Superior temporal gyrus (tissue), 1 donor: ENCODE measurements at regions not wholly inside any gene's neighbourhood (a gene's known extent, or its start where the extent isn't known, plus 50 kb on each side); places are given as distances from the start of the nearest gene placed in this dataset.

Experiments used
- DNase-seq: peaks from one replicate; pipeline ENCODE4 v3.0.0-alpha.2; 2016; ENCODE audit errors: extremely low spot score

DNA sequence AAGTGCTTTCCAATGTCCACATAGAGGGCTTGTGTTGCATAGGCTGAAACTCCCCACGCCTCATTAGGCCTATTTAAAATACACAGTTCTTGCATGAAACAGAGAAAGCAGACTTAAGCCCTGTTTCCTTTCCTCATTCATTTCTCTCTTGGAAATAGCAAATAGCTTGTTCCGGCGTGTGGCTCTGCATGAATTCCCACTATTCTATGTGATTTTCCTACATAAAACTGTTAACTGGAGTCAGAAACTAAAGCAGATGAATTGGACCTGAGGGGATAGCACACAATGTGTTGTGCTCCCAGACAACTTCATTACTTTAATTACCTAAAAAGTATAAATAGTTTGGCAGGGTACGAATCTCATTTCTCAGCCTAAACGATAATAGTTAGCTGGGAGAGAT is 981.5 kb downstream of the SORCS1 start:
- no peak for DNase-seq

DNA sequence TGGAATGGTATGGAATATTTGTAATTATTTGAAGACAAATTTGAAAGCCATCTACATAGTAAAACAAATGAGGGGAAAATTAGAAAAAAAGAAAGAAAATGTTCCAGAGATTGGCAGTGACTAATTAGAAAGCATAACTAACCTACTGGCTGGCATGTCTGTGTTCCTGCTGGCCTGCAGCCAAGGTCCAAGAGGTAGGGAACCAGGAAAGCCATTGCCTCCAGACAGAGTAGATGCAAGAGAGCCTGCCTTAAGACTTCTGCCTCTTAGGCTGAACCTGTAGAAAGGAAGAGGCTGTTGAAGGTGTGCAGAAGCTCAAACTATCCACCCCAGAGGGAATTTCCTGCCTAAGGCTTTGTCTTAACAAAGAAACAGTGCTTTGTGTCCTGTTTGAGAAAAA is 982.0 kb downstream of the SORCS1 start:
- DNase-seq: no peak

DNA sequence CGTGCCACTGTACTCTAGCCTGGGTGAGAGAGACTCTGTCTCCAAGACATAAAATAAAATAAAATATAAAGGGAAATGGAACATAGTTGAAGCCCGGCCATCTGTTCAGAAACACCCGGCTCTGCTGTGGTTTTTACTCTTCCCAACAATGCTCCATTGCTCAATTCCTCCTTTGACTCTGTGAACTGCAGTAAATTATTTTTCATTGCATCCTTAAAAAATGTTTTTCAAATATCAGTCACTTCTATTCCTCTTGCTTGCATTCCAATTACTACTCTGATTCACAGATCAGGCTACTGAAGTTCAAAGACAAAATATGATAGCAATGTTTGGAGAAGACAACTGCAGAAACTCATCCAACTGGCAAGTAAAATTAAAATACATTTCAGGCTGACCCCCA is 983.0 kb downstream of the SORCS1 start:
- DNase-seq: no peak

DNA sequence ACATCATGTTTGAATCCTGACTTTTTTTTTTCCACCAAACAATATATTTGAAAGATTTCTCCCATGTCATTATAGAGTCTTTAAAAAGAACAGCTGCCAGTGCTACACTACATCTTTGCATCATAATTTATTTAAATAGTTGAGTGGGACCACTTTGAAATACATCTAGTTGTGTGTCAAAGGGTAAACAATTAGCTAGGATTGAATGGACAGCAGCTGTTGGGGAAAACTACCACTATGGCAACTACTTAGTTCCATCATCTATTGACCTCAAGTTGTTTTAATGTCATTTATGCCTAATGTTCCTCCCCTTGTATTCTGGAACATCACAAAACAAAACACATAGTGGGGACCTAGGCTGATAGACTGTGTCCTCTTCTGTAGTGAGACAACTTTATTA is 985.1 kb downstream of the SORCS1 start:
- no peak for DNase-seq

DNA sequence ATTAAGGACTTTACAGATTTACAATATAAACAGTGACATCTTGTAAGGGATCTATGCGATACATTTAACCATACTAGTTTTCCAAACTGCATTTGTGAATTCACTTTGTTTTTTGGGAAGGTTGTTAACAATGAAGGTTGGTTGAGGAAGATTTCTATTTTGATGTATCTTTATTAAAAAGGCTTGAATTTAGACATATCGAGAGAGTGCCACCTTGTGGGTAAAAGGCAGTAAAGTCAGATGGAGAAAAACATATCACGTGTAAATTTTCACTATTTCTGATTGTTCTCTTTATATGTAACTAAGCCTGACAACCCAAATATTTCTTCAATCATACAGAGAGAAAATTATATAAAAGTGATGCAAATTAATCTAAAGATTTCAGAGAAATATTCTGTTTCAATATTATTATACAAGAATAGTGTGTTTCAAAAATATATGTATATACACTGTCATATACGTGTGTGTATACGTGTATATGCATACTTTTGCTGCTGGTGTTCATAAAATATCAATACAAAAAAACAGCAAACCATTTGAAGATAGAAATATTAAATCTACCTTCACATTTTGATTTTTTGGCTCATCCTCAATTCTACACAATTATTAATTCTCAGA is 988.6 kb downstream of the SORCS1 start:
- DNase-seq: peak; percentile 80

DNA sequence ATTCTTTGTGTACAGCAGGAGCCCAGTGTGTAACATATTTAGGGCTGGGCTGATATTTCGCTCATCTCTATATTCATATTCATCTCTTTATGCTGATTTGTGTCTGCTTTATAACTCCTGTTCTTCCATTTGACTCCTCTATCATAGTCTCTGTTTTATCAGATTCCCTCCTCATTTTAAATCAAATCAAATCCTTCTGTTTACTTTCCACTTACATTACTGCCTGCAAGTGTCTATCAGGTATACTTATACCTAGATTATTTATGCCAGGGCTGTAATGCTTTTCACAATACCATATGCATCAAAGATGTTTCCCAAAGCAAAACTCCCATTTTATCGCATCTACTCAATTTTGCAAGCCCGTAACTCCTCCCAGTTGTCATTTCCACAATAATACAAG is 990.7 kb downstream of the SORCS1 start:
- DNase-seq: no peak

DNA sequence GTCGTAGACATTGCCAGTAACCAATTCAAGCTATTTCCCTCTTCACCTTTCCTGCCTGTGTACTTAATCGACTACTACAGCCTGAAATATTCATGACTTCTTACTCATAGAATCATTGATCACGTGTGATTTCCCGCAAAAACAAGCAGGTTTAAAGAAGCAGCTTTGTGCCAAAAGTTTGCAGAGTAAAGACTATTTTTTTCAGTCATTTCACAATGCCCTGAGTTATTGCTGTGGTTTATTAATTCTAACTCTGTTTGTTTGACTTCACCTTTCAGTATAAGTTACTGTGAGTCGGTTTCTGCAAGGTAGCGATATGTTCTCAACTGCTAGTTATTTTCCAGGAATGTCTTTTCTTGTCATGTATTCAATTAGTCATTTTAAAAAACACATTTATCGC is 995.3 kb downstream of the SORCS1 start:
- no peak for DNase-seq

DNA sequence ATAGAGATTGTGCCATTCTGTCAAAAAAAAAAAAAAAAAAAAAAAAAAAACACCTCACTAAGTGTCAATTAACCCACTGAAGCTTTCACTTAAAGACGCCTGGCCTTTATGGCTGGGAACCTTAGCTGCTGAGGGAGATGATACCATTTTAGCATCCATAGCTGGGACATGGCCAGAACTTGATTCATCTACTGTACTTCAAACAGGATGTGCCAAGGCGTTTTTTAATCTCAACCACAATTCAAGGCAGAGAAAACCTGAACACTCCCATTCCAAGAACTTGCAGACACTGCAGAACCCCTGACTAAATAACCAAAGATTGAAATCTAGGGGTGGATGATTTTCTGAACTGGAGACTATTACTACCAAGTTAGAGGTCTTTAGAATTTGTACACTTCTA is 996.6 kb downstream of the SORCS1 start:
- DNase-seq: no peak

DNA sequence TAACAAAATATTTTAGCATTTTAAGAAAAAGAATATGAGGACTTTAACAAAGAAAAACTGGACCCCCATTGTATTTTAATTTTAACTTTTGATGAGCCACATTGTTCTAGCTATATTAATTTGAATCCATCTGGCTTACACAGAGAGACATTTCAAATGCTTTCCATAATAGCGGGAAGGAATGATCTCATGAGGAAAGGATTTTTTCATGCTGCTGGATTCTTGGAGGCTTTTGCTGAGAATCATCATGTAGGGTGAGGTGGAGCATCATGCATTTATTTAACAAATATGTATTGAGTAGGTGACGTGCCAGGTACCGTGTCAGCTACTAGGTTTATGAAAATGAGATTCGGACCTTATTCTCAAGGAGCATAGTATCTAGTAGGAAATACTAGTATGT is 1006.3 kb downstream of the SORCS1 start:
- DNase-seq: no peak

DNA sequence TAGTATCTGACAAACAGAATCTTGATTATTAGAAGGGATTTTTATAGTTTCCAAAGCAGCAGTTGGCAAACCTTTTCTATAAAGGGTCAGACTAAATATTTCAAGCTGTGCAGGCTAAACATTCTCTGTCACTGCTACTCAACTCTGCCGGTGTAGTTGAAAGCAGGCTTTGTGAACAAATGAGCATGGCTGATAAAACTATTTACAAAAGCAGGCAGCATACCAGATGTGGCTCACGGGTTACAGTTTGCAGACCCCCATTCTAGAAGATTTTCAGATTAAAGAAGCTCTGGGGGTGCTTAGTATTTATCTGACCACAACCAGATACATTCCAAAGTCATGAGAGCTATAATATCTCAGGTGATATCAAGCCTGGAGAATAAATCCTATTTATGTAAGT is 1017.5 kb downstream of the SORCS1 start:
- no peak for DNase-seq

DNA sequence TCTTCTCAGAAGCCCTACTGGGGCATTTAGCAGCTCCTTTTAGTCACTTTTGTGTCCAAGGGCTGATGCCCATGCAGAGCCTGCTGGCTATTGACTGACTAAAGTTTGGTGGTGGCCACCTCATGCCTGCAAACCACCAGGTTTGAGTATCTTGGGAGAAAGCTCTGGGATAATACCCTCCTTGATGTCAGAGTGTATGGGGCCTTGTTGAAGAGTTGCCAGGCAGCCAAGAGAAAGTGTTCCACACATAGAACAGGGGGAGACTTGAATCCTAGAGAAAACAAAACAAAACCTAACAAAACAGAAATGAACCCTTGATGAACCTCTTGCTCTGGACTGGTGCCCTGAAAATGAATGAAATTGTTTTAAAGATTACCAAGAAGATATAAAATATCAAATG is 1024.6 kb downstream of the SORCS1 start:
- no peak for DNase-seq

DNA sequence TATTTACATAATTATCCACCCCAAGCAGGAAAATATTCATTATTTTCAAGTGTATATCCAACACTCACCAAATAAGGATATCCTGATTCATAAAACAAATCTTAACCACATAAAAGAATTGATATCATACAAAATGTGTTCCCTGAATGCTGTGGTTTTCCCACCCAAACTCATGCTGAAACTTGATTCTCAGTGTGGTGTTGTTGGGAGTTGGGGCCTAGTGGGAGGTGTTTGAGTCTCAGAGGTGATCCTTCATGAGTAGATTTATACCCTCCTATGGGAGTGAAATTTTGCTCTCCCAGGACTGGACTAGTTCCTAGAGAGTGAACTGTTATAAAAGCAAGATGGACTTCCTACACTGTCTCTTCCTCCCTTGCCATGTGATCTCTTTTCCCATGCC is 1028.3 kb downstream of the SORCS1 start:
- no peak for DNase-seq

DNA sequence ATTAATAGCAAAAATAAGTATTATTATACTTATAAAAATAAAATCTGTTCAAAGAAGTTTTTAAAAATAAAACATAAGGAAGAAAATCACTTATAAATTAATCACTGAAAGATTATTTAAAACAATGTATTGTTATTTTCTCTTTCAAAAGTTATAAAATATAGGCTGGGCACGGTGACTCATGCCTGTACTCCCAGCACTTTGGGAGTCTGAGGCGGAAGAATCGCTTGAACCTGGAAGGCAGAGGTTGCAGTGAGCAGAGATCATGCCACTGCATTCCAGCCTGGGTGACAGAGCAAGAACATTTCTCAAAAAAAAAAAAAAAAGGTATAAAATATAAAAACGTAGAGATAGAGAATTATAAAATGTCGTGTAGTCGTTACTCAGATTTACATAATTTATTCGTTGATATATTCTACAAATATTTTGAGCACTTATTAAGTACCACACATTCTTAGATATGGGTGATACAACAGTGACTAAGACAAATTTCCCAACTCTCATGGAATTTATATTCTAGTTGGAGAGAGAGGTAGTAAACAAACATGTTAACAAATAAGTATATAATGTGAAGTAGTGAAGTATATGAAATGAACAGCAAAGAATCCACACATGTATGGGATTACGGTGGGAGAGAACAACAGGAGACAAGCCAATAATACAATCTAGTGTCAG is 1030.0 kb downstream of the SORCS1 start:
- DNase-seq: no peak

DNA sequence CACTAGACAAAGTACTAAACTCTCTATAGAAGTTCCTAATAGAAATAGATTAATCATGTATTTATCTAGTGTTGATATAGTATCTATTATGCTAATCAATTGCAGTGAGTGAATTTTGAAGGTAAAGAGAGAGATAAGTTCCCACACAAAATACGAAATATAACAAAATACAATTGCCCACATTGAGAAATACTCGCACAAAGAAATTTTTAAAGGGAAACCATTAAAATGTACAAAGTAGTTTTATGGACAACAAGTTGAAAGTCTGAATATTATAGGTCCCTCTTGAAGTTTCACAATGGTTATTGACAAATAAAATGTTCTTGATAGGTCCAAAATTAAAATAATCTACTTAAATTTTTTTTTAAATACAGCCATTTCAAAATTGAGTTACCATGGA is 1031.1 kb downstream of the SORCS1 start:
- no peak for DNase-seq

DNA sequence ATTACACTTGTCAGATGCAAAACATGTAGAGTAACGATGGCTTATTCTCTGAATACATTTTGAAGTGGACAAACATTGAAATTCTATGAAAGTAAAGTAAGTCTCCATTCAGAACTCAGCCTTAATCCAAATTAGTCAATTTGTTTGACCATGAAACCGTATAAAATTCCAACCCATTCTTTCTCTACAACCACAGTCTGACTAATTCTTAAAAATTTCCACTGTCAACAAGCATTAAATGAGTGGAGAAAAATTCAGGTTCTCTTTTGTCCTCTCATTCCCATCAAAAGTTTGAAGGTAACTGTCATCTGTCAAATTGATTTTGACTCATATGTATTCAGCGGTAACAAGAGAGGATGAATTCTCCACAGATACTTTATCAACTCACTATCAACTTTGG is 1031.5 kb downstream of the SORCS1 start:
- no peak for DNase-seq

DNA sequence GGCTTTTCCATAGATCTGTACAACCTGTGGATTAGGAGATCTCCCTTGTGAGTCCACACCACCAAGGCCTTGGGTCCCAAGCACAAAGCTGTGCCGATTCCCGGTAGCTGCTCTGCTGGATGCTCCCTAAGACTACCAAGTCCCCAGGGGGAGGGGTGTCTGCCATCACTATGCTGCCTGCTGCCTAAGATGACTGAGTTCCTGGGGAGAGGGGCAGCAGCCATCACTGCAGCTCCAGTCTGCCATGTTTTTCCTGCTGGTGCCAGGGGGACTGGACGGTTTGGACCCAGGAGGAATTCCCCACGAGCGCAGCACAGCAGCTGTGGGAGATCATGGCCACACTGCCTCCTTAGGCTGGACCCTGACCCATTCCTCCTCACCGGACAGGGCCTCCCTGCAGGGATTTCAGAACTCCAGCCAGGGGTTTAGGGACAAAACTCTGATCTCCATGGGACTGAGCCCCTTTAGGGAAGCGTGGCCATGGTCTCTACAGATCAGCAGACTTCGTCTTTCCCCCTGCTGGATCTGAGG is 1049.8 kb downstream of the SORCS1 start:
- DNase-seq: no peak

DNA sequence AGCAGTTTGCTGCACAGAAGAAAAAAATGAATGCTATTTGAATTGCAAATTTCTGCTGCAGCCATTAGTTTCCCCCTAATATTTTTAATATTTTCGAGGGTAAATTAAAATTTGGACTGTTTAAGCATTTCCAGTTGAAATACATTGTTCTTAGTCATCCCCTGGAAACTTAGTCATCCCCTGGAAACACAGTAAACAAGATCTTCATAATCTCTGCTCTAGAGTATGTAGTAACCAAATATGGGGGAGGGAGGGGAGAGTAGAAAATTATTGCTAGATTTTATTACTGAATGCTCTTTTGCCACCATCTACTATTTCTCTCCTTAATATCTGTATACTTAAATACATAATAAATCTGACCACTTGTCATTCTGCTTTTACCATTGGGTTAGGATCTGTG is 1053.3 kb downstream of the SORCS1 start:
- DNase-seq: no peak

DNA sequence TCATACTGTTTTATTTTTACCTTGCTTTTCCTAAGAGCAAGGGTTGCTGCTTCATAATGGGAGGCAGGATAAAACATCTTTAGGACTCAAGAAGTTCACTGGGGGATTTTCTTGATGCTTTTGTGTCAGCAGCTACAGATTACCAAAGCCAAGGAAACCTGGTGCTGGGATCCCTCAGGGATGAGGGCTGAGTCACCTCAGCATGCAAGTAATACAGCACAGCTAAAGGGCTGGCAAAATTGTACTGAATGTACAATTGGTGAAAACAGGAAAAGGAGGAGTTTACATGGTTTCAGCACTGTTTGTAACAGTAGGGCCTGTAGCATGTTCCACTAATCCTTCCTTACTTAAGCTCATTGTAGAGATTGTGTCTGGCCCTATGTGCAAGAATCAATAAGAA is 1056.8 kb downstream of the SORCS1 start:
- no peak for DNase-seq

DNA sequence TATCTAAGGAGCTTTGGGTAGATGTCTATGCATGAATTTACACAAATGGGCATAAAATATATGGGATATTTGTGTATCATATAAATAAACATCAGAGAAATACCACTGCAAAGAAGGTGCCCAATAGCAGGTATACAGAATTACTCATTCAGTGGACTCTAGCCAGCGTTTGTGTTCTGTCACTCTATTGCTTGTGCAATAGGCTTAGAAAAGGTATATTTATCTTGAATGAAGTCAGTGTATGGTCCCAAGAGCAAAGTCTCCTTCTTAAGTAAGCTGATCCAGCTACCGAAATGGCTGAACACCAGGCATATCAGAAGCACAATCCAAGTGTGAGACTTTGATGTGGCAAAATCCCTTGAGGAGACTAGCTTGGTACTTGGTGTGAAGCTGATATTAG is 1058.4 kb downstream of the SORCS1 start:
- no peak for DNase-seq

DNA sequence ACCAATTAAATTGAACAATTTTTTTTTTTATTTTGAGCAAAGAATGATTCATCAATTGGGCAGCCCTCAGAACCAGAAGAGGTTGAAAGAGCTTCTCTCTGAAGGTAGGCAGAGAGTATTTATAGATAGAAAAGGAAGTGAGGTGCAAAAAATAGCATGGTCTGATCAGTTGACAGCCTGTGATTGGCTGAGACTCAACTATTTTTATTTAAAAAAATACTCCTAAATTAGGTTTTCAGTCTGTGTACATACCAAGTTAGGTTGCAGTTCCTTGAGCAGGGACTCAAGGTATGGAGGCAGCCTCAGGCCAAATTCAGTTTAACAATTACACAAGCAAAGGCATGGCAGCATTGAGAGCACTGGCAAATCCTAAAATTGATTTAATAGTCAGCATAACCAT is 1074.7 kb downstream of the SORCS1 start:
- DNase-seq: no peak

DNA sequence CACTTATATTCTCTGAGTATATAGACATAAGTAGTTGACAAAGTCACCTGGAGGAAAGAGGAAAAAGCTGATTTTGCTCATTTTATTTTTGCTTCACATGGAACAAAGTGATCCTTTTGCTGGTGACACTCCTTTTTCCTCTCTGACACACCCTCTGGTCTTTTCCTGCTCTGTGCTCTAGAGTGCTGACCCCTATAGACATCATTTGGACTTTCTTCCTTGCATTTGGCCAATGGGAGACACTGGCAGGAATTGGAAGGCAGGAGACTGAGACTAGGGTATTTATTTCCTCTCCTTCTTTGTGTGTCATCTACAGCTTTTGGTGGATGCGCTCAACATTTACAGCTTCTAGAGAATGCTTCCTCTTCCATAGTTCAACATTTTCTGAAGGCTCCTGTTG is 1078.1 kb downstream of the SORCS1 start:
- no peak for DNase-seq

DNA sequence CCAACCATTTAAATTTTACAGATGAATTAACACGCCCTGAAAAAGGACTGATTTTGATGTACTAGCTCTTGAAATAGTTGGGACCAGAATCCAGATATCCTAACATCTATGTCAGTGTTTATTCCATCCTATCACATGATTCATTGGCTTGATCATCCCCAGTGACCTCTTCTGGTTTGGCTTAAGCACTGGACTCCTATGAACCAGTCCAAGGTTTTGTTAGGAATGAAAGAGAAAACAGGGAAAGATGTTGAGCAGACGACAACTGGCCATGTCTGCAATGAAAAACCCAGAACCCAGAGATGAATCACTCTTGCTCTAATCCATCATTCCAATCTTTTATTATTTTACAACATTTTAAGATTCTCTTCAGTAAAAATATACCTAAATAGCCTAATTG is 1080.9 kb downstream of the SORCS1 start:
- DNase-seq: no peak

DNA sequence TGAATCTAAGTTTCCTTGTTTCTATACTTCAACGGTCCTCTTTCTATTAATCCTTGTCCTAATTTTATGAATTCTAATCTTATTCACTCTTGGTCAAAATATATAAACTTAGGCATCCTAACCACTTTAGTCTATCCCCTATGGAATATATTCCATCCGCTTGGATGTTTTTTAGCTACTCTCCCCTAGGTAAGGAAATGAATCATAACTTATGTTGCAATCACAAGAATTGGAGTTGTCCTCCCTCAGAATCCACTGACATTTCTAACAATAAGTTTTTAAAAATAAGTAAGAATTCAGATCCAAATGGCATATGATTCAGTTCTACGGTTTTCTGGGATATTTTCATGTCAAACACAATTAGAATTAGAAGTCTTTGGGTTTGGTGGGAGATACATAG is 1081.6 kb downstream of the SORCS1 start:
- peak; percentile 50 for DNase-seq
